Vagina (tissue), 2 donors: ENCODE measurements at regions not wholly inside any gene's neighbourhood (a gene's known extent, or its start where the extent isn't known, plus 50 kb on each side); places are given as distances from the start of the nearest gene placed in this dataset.

ENCODE experiments used
- CTCF ChIP-seq, 3 experiments: fragments of 450-650 bp in 2 of 3; fragments of 200-600 bp in 1 of 3; sonication (generic) in 1 of 3; IDR thresholded peaks; one replicate each; pipeline ENCODE4 v1.5.1; 2017 to 2019; ENCODE audit warnings: antibody characterized with exemption in 3 of 3, mild to moderate bottlenecking in 2 of 3, moderate library complexity in 2 of 3
- POLR2A ChIP-seq, 2 donors: fragments of 450-650 bp; IDR thresholded peaks; one replicate each; pipeline ENCODE4 v1.6.1; 2017; ENCODE audit warnings: antibody characterized with exemption in 2 of 2, mild to moderate bottlenecking in 2 of 2, moderate library complexity in 2 of 2

DNA sequence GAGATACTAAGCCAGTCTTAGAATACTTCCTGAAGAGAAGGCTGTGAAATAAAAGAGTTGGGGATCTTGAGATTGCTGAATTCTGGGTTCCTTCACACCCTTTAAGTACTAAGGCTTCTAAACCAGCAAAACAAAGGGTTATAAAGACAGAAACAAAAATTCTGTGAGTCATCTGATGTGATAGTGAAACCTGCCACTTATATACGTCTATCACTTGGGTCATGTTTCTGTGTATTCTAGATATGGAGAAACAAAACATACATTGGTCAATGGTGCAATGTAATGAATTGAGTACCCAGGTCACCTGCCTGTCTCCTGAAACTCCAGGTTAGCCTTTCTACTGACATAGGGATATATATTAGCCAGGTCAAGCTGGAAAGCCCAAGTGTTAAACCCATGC, 319.3 kb upstream of the GRAMD2B start:
- TF ChIP-seq CTCF (IDR thresholded peaks at IDR 0.05) (no peak), POLR2A (IDR thresholded peaks at IDR 0.05) (no peak)
